Upper lobe of left lung (tissue), 4 donors: ENCODE measurements at regions not wholly inside any gene's neighbourhood (a gene's known extent, or its start where the extent isn't known, plus 50 kb on each side); places are given as distances from the start of the nearest gene placed in this dataset.

Source experiments
- CTCF ChIP-seq, 6 experiments: fragments of 450-650 bp in 4 of 6; fragments of 200-600 bp in 2 of 6; sonication (generic) in 2 of 6; IDR thresholded peaks; one replicate each; pipeline ENCODE4 v1.5.1; 2016 to 2019; ENCODE audit warnings: antibody characterized with exemption in 6 of 6
- EP300 ChIP-seq, 4 donors: sonication (generic); formaldehyde crosslinking; IDR thresholded peaks; one replicate each; pipeline ENCODE4 v1.5.1; 2017; ENCODE audit warnings: antibody characterized with exemption in 4 of 4, control low read depth in 2 of 4
- POLR2A ChIP-seq, 4 donors: fragments of 450-650 bp; IDR thresholded peaks; one replicate each; pipeline ENCODE4 v1.5.1; 2016 to 2017; ENCODE audit warnings: antibody characterized with exemption in 4 of 4, mild to moderate bottlenecking in 2 of 4

GRCh38 chr21:41074396-41075184 is 93.4 kb upstream of the BACE2 start:
- TF ChIP-seq POLR2A (IDR thresholded peaks at IDR 0.05) (no peak), CTCF (IDR thresholded peaks at IDR 0.05) (no peak), EP300 (IDR thresholded peaks at IDR 0.05) (no peak)
